Gastroesophageal sphincter (tissue), 3 donors: ENCODE measurements at regions not wholly inside any gene's neighbourhood (a gene's known extent, or its start where the extent isn't known, plus 50 kb on each side); places are given as distances from the start of the nearest gene placed in this dataset.

ENCODE experiments used
- EP300 ChIP-seq: sonication (generic); formaldehyde crosslinking; IDR thresholded peaks from one replicate; pipeline ENCODE4 v1.6.1; 2017; ENCODE audit warnings: antibody characterized with exemption, mild to moderate bottlenecking
- POLR2A ChIP-seq, 2 donors: fragments of 450-650 bp; IDR thresholded peaks; one replicate each; pipeline ENCODE4 v1.6.1; 2017; ENCODE audit warnings: antibody characterized with exemption in 2 of 2, mild to moderate bottlenecking in 2 of 2, moderate library complexity in 1 of 2
- POLR2AphosphoS5 ChIP-seq: sonication (generic); formaldehyde crosslinking; IDR thresholded peaks from one replicate; pipeline ENCODE4 v1.6.1; 2017; ENCODE audit warnings: antibody characterized with exemption
- TF ChIP-seq, protein P1 (sequence below), 4 experiments: fragments of 200-600 bp in 2 of 4; fragments of 450-650 bp in 2 of 4; sonication (generic) in 1 of 4; IDR thresholded peaks; one replicate each; pipeline ENCODE4 v1.5.1; 2017 to 2019; ENCODE audit warnings: antibody characterized with exemption in 4 of 4, mild to moderate bottlenecking in 2 of 4, moderate library complexity in 2 of 4

DNA sequence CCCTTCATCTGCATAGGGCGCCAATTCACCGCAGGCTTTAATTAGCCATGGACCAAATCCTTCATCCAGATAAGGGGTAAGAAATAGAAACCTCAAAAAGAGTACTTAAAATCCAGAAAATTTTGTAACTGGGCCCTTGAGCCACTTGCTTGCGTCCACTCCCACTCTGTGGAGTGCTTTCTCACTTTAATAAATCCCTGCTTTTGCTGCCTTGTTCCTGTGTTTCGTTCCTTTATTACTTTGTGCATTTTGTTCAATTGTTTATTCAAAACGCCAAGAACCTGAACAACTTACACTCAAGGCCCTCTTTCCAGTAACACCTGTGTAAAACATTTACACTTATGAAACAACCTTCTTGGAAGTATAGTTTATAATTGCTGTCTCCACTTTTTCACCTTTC lies 66.5 kb downstream of the HMHB1 start:
- TF ChIP-seq, protein P1, sequence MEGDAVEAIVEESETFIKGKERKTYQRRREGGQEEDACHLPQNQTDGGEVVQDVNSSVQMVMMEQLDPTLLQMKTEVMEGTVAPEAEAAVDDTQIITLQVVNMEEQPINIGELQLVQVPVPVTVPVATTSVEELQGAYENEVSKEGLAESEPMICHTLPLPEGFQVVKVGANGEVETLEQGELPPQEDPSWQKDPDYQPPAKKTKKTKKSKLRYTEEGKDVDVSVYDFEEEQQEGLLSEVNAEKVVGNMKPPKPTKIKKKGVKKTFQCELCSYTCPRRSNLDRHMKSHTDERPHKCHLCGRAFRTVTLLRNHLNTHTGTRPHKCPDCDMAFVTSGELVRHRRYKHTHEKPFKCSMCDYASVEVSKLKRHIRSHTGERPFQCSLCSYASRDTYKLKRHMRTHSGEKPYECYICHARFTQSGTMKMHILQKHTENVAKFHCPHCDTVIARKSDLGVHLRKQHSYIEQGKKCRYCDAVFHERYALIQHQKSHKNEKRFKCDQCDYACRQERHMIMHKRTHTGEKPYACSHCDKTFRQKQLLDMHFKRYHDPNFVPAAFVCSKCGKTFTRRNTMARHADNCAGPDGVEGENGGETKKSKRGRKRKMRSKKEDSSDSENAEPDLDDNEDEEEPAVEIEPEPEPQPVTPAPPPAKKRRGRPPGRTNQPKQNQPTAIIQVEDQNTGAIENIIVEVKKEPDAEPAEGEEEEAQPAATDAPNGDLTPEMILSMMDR (IDR thresholded peaks at IDR 0.05): no peak
- no peak for TF ChIP-seq POLR2A (IDR thresholded peaks at IDR 0.05)
- no peak for TF ChIP-seq POLR2AphosphoS5
- TF ChIP-seq EP300: no peak
